Stimulated activated CD4-positive, alpha-beta T cell treated with anti-CD3 and anti-CD28 coated beads, Interleukin-1b, Interleukin-23, amount 100 ng/mL, for 1 hour (primary cell): ENCODE measurements at regions not wholly inside any gene's neighbourhood (a gene's known extent, or its start where the extent isn't known, plus 50 kb on each side); places are given as distances from the start of the nearest gene placed in this dataset.

Experiments
- DNase-seq, 2 donors: peaks; one replicate each; pipeline ENCODE4 v3.0.0-alpha.2; 2020; ENCODE audit warnings: low read depth in 2 of 2

DNA sequence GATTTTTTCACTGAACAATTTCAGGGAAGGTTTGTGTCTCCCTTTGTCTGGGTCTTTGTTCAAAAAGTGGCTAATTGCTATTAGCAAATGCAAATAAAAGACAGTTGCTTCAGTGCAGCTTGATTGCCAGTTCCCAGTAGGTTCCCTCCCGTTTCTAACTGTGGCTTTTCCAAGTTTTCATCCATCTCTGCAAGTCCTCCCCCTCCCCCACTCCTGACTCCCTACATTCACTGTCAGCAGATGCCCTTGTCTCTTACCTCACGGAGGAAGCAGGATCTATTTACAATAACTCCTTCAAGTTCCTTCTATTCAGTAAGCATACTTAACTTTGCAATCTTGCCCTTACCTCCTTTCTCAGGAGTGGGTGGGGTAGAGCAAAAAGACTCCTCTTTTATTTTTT is 55.4 kb upstream of the SCEL start:
- no peak for DNase-seq

DNA sequence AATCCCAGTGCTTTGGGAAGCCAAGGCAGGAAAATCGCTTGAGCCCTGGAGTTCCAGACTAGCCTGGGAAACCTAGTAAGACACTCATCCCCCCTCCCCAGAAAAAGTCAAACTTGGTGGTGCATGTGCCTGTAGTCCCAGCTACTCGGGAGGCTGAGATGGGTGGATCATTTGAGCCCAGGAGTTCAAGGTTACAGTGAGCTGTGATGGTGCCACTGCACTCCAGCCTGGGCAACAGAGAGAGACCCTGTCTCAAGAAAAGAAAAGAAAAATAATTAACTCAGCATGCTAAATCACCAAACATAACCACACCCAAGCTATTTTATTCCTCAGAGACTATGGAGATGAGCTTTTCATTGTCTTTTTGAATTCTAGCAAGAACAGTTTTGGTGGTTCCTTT is 56.2 kb upstream of the SCEL start:
- no peak for DNase-seq

DNA sequence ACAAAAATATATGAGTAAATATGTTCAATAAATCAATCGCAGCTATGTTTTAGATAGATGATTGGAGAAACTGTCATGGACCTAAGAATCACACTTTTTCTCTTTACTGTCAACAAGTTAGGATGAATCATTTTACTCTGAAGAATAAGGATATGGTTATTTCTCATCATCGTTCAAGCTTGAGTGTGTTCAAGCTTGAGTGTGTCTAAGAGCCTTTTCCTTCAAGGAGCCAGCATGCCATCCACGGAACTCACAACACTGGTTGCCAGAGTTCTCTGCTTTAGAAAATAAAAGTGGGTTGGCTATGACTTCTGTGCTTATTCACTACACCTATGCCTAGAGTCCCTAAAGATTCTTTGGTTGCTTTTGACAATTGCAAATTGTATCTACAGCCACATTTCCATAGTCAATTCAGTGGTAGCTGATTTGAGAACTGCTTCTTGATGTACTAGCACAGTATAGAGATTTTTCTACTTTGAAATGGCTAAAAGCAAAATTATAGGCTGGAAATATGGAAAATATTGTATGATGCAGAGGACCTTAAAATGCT is 58.1 kb upstream of the SCEL start:
- no peak for DNase-seq

DNA sequence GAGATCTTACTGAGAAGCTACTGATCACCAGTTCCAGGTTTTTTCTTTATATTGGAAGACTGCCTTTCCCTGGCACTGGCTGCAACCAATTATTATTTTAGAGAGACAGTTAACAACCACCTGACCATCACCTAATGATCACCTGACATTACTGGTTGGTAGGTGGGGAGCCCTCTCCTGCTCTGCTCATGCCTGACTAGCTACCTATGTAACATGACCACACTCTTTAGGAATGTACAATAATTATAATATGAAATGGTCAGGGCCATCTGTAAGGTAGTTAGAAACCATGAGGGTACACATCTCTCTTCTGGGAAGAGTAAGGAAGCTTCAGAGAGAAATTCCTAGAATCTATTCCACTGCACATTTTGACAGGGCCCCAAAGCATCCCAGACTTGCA is 59.0 kb upstream of the SCEL start:
- DNase-seq: no peak

DNA sequence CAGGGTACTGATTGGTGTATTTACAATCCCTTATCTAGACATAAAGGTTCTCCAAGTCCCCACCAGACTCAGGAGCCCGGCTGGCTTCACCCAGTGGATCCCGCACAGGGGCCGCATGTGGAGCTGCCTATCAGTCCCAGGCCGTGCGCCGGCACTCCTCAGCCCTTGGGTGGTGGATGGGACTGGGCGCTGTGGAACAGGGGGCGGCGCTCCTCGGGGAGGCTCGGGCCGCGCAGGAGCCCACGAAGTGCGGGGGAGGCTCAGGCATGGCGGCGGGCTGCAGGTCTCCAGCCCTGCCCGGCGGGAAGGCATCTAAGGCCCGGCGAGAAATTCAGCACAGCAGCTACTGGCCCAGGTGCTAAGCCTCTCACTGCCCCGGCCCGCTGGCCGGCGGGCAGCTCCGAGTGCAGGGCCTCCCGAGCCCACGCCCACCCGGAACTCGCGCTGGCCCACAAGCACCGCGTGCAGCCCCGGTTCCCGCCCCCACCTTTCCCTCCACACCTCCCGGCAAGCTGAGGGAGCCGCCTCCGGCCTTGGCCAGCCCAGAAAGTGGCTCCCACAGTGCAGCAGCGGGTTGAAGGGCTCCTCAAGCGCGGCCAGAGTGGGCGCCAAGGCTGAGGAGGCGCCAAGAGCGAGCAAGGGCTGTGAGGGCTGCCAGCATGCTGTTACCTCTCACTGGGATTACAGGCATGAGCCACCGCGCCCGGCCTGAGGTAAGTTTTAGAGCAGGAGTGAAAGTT is 60.0 kb upstream of the SCEL start:
- DNase-seq: no peak

DNA sequence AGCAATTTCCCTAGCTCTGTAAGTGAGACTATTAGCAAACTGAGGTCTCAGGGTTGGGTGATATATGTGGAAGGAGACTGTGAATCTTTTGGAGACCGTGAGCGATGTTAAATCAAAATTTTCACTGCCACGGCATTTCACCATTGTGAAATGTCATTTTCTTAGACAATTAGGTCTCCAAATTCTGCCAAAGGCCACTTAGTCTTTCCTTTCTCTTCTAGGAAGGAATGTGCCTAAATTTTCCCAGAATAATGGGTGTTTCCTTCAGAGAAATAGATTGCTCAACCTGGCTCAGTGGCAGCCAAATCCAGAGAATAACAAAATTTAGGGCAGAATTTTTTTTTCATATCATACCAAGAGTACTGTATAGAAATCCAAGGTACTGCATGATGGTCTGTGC is 64.5 kb upstream of the SCEL start:
- DNase-seq: no peak

DNA sequence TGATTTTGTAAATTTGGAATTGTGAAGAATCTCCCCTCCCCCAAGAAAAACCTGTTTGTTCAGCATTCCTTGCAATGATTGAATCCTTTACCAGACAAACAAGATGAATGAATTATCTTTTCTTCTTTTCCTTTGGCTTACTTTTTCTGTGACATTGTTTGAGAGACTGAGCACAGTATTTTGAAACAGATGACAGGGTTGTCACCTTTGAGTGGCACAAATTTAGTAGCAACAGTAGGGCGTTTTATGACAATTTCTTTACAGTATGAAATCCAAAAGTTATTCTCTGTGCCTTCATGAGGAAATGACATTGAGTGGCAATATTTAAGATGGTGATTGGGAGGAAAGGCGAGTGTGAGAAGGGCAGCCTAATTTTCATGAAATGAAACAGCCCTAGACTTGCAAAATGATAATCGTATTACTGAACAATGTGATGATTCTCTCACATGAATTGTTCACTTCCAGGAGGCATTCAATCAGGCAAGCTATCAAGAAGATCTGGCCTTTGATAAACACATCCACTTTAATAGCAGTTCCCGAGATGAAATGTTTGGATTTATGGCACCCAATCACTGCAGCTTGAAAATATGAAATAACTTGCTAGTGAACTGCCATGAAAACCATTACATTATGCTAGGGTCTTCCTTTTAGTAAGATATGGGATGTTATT is 68.6 kb upstream of the SCEL start:
- DNase-seq: no peak

DNA sequence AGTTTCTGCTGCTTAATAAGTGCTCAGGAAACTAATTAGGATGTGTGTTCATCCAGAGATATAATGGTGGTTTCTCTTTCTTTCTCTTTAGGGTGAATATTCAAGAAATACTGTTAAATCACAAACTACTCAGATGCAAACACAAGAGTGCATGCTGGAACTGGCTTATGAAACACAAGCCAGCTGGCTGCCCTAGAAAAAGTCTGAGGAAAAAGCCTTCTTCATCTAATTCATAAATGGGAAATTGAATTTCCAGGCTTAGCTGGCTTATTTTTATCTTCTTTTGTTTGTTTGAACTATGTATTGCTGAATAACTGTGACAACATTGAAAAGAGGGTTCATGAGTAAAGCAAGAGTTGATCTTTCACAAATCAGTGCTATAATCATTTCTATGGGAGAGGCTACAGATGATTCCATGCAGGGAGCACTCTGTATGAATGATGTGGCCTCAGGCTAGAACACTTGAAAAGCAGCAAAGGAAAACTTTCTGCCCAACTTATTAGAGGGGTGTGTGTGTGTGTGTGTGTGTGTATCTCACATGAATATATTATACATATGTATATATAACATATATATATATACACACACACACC is 69.8 kb upstream of the SCEL start:
- DNase-seq: no peak

DNA sequence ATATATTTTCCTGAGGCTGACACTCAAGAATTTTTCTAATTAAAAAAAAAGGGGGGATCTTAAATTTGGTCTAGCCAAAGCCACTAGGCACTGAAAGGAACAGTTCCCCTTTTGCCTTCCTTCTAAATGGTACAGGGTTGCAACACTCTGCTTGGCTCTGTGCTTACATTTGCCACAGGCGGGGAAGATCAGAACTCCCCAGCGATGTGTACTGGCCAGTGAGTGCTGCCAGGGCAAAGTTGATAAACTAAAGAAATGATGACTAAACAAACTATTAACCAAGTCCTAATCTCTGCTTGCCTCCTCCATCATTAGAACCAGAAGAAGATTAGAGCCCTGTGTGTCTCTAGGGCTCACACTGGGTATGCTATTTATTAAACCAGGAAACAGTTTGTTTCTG is 75.3 kb upstream of the SCEL start:
- DNase-seq: no peak

DNA sequence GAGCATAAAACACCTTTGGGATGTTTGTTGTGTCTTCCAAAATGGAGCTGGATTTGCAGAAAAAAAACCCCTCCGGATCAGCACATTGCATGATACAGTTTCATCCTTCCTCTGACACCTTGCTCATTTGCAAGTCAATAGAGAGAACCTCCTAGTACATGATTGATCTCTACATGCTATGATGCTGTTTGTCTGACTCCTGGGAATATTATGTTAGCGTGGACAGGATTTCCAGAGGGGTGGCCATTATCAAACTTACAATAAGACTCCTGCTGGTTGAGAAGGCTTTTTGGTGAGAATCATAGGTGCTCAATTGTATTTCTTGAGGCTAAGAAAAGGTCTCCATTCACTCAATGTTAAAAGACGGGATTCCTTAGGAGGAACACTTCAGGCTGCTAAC is 75.9 kb upstream of the SCEL start:
- no peak for DNase-seq

DNA sequence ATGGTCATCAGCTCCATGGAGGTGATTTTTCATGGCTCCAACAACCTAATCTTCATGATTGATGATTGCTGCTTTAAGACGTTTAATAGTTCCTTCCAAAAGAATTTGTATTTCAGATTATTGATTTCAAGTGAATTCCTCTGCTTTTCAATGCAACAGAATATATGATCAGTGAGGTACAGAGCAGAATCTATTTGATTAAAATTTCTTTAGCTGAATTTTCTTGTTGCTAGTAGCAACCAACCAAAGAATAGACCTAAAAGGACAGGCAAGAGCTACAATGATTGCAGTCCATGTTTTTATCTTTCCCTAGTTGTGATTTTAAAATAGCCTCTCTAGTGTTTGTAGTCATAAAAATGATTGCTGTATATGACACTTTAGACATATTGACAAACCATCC is 76.8 kb upstream of the SCEL start:
- no peak for DNase-seq

DNA sequence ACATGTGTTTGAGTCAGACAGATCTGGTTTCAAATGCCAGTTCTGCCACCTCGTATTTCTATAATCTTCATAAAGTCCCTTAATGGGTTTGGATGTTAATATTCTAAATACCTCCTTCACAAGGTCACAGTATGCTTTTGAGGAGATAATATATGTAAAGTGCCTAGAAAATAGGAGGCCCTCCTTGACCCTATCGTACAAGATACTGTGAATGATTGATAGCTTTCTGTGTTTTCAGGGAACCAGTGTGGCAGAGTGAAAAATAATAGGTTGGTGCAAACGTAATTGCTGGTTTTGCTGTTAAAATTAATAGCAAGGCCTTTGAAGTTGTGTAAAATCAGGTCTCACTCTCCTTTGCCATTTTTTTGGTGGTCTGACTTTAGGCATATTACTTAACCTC is 77.5 kb upstream of the SCEL start:
- no peak for DNase-seq

DNA sequence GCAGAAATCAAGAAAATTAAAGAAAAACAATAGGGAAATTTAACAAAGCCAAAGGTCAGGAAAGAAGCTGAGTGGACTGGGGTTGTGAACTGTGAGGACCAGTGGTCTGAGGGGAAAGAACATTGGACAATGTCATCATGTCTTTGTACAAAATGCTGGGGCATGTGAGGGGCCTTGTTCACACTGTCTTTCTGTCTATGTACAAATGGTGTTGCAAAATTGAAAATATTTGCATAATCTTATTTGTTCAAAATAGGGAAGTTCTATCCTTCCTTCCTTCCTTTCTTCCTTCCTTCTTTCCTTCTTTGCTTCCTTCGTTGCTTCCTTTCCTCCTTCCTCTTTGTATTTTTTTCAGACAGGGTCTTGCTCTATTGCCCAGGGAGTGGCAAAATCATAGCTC is 79.2 kb upstream of the SCEL start:
- no peak for DNase-seq

DNA sequence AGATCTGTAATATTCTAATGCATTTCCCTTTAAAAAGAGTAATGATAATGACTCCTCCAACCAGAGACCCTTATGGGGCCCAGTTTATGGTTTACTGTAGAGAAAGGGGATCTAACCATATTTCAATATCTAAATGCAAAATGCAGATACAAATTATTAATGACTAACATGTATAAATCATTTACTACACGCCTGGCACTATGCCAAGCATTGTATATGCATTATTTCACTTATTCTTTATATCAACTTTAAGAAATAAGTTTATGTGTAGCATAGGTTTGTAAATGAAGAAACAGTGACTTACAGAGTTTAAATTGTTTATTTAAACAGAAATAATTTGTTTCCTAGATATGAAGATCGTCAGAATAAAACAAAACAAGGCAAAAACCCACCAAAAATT is 86.2 kb upstream of the SCEL start:
- DNase-seq: no peak

DNA sequence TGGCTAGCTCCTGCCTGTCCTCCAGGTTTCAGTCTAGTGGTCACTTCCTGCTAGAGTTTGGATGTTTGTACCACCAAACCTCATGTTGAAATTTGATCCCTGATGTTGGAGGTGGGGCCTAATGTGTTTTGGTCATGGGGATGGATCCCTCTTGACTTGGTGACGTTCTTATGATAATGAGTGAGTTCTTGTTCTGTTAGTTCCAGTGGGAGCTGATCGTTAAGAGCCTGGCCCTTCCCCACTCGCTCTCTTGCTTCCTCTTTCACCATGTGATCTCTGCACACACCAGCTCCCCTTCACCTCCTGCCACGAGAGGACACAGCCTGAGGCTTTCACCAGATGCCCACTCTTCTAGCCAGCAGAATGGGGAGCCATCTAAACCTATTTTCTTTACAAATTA is 86.8 kb upstream of the SCEL start:
- DNase-seq: no peak

DNA sequence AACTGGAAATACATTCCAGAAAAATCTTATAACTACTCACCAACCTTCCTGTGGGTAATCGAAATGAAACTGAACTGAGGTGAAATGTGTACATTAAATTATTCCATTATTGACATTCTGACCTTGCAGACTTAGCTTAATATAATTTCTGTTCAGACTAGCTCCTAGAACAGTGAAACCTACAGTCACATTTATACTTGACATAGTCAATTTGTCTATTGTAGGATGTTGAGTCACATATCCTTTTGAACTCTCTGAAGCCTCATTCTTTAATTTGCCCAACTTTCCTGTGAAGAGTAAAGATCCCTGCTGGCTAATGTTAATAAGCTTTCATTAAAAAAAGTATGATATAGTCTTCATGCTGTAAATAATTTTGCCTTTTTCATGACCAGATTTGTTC is 92.0 kb upstream of the SCEL start:
- no peak for DNase-seq

DNA sequence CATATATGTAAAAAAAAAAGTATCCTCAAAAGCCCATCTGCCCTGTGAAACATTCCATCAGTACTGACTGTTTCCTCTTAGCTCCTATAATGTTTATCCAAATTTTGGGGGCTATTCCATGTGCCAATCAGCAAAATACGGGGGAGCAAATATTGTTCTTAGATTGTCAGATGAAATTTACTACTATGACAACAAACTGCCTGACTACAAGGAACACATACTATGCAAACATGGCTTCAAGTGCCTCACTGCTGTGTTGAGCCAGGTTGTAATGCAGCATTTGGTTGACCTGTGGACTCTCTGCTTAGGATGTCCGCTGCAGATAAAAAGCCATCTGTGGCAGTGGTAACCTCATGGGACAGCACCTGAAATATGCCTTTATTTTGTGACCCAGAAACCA is 98.2 kb upstream of the SCEL start:
- no peak for DNase-seq

DNA sequence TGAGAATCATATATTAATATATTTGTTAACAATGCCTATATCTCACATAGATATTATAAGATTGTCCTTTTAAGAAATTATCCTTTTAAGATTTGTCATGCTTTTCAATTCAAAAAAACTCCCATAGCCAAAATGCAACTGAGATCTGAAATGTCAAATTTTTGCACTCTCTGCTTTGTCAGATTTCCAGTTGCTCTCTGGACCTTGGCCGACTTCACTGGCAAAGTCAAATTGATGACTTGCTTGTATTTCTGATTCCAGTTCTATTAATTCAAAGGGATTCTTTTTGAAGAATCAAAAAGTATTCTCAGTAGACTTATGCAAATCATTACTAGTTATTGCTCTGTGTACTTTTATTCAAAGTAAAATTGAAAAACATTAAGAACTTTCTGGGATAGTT is 101.2 kb upstream of the SCEL start:
- DNase-seq: no peak

DNA sequence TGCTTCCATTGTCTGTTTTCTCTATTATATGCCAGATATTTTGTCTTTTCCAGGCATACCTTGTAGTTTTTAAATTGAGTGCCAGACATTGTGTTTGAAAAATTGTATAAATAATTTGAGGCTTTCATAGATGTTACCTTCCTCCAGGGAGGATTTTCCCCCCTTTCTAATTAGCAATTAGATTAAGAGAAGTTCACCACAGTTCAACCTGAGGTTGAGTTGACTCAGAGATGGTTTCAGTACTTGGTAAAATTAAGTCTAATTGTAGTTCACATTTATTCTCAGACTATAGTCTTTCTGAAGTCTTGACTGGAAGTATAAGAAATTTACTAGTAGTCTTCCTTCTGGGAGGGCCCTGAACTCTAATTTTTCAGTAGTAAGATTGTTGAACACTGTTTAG is 104.1 kb upstream of the SCEL start:
- no peak for DNase-seq

DNA sequence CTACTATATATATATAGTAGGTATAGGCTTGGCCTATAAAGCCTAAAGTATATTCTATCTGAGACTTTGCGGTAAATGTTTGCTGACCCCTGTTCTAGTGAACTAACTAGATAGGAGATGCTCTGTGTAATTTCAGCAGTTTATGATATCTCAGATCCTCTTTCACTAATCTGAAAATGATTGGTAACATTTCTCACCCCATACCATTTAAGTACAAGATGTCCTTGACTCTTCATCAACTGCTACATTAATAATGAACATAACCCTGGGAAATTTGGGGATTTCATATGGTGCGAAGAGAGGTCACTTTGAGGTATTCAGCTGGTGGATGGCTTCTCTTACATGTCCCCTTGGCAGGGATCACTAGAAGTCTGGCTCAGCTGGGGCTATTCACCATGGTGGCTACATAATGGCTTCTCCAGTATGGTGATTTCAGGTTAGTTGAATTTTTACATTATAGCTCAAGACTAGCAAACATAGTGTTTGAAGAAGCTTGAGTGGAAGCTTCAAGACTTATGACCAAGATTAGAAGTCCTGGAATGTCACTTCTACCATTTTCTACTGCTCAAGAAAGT is 103.6 kb upstream of the MYCBP2 start:
- DNase-seq: no peak

DNA sequence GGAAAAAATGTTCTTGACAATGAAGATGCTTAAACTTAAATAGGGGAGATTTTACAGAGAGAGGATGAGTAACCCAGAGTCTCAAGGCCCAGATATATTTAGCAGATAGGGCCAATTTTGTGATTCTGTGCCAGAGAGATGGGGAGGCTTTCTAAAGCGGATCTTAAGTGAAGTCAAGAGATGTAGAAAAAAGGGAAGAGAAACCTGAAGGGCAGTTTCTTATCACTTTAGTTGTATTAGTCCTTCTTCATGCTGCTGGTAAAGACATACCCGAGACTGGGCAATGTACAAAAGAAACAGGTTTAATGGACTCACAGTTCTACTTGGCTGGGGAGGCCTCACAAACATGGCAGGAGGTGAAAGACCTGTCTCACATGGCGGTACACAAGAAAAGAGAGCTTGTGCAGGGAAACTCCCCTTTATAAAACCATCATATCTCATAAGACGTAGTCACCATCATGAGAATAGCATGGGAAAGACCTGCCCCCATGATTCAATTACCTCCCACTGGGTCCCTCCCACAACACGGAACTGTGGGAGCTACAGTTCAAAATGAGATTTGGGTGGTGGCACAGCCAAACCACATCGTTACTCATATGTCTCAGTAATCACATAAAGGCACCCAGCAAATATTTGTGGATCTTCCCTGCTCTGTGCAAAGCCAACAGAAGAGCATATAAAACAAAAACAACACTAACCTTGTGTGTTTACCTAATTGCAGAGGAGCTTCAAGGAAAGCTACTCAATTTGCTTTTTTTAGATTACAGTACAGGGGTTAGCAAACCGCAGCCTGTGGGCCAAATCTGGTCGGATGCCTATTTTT is 102.6 kb upstream of the MYCBP2 start:
- peak in 1 of 2 donors; percentile 5 for DNase-seq

DNA sequence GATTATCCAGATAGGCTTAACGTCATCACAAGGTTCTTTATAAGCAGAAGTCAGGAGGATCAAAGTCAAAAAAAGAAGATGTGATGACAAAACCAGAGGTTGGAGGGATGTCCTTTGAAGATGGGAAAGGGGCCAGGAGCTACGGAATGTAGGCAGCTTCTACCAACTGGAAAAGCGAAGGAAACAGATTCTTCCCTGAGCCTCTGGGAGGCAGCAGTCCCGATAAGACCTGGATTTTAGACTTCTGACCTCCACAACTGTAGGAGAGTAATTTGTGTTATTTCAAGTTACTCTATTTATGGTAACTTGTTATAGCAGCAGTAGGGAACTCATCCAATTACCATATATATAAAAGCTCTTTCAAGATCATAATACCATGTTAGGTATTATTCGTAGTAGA is 98.8 kb upstream of the MYCBP2 start:
- no peak for DNase-seq
